Stimulated activated CD4-positive, alpha-beta T cell treated with anti-CD3 and anti-CD28 coated beads, Interleukin-2, amount 100 ng/mL, for 24 hours (primary cell): ENCODE measurements at regions not wholly inside any gene's neighbourhood (a gene's known extent, or its start where the extent isn't known, plus 50 kb on each side); places are given as distances from the start of the nearest gene placed in this dataset.

Experiments used
- DNase-seq, 2 donors: peaks; one replicate each; pipeline ENCODE4 v3.0.0-alpha.2; 2020

DNA sequence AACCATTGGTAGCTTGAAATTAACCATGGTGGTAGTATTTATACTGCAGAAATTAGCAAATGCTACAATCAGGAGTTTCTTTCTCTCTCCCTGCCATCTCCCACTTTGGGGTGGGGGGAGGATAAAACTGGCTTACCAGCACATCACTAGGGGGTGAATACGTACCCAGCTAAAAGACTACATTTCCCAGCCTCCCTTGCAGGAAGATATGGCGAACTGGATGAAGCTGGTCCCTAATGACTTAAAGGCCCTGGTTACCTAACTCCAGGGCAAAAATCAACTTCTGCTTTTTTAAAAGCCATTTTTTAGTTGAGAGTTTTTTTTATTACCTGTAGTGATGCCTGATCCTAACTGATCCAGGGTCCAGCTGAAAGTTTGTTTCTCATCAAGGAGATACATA lies 70.3 kb upstream of the RAB12 start:
- no peak for DNase-seq

GRCh38 chr18:8546677-8547076 lies 62.6 kb upstream of the RAB12 start:
- no peak for DNase-seq

GRCh38 chr18:8548186-8548585 lies 61.1 kb upstream of the RAB12 start:
- DNase-seq = no peak

DNA sequence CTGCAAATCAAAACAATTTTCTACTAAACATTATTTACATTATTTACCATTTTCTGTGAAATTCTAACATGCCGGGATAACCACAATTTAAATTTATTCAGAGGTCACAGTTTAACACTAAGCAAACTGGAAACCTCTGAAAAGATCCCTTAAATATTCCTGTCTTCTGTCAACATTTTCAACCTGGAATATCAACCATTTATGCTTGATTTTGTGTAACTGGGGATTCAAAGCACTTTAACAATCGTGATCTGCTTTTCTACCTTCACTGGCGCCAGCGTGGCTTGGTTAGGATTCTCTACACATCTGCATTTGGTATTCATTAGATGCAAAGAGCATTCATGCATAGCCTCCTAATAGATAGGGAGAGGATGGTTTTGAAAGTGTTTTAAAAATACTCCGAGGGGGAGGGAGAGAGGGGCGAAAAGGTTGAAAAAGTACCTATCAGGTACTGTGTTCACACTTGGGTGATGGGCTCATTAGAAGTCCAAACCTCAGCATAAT lies 59.9 kb upstream of the RAB12 start:
- no peak for DNase-seq

DNA sequence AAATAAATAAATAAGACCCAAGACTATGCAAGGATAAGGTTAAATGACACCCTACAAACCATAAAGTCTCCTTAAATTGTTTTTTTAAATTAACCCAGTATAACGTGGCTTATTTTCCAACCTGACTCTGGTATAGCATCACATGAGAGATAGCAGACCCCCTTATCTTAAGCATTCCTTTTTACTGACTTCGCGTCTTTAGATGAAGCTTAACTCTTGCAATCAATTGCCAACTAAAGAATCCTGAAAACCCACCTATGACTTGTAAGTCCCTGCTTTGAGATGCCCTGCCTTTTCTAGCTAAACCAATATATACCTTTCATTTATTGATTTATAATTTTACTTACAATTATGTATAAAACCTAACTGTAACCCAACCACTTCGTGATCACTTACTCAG lies 57.1 kb upstream of the RAB12 start:
- DNase-seq = no peak

- no peak for DNase-seq
These were observed 54.9 kb upstream of the RAB12 start for GRCh38 chr18:8554354-8554753.

DNA sequence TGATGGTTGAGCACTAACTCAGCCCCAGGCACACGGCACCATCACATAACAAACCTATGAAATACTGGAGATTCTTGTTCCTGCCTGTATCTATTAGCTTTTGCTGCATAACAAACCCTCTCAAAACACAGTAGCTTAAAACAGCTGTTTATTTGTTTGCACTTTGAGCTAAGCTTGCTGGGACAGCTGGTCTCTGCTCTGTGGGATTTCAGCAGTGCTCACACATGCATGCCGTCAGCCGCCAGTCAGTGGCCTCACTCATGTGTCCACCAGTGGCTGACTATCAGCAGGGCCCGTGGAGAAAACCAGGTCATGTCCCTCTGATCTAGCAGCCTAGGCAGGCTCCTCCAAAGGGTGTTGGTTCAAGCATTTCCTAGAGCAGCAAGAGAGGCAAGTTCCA lies 52.8 kb upstream of the RAB12 start:
- DNase-seq = no peak
